ENCODE measurements at regions not wholly inside any gene's neighbourhood (a gene's known extent, or its start where the extent isn't known, plus 50 kb on each side); places are given as distances from the start of the nearest gene placed in this dataset.

- Histone ChIP-seq H3K79me2 (ENCODE audit: control insufficient read depth, insufficient read depth, low read length, unreplicated experiment) (no peaks in the 10 kb centered on the region), H3K4me1 (ENCODE audit: control insufficient read depth, insufficient read depth, low read length, unreplicated experiment) (peaks cover 19% of the 10 kb centered on the region), H3K4me3 (ENCODE audit: low read depth, low read length) (no peak overlapping the region), H3K27me3 (ENCODE audit: insufficient read depth, low read length) (peaks cover 37% of the 10 kb centered on the region), H3K36me3 (ENCODE audit: insufficient read depth, low read length) (no peaks in the 10 kb centered on the region), H3K27ac (ENCODE audit: low read depth, low read length) (no peak overlapping the region), H2AFZ (ENCODE audit: low read length, unreplicated experiment) (no peak overlapping the region)
Observed at GRCh38 chr2:105570757-105571156, 171.9 kb upstream of the FHL2 start.

GRCh38 chr2:105570326-105570725 lies 171.5 kb upstream of the FHL2 start:
- H3K36me3 ChIP-seq (ENCODE audit: insufficient read depth, low read length), result no peaks in the 10 kb centered on the region
- no peak overlapping the region for H3K4me3 ChIP-seq (ENCODE audit: low read depth, low read length)
- H3K79me2 ChIP-seq (ENCODE audit: control insufficient read depth, insufficient read depth, low read length, unreplicated experiment), result no peaks in the 10 kb centered on the region
- H3K4me1 ChIP-seq (ENCODE audit: control insufficient read depth, insufficient read depth, low read length, unreplicated experiment), result peaks cover 15% of the 10 kb centered on the region
- no peak overlapping the region for H3K27ac ChIP-seq (ENCODE audit: low read depth, low read length)
- peaks cover 39% of the 10 kb centered on the region for H3K27me3 ChIP-seq (ENCODE audit: insufficient read depth, low read length)
- no peak overlapping the region for H2AFZ ChIP-seq (ENCODE audit: low read length, unreplicated experiment)

- Histone ChIP-seq H3K4me3 (ENCODE audit: low read depth, low read length) (no peak overlapping the region), H3K27ac (ENCODE audit: low read depth, low read length) (no peak overlapping the region), H3K36me3 (ENCODE audit: insufficient read depth, low read length) (no peaks in the 10 kb centered on the region), H3K79me2 (ENCODE audit: control insufficient read depth, insufficient read depth, low read length, unreplicated experiment) (no peaks in the 10 kb centered on the region), H3K4me1 (ENCODE audit: control insufficient read depth, insufficient read depth, low read length, unreplicated experiment) (peaks cover 13% of the 10 kb centered on the region), H2AFZ (ENCODE audit: low read length, unreplicated experiment) (no peak overlapping the region), H3K27me3 (ENCODE audit: insufficient read depth, low read length) (peaks cover 45% of the 10 kb centered on the region)
Observed at GRCh38 chr2:105569606-105570005, 170.8 kb upstream of the FHL2 start.

GRCh38 chr2:105567996-105568494 lies 169.2 kb upstream of the FHL2 start:
- Histone ChIP-seq H3K36me3 (ENCODE audit: insufficient read depth, low read length) (no peaks in the 10 kb centered on the region), H3K4me1 (ENCODE audit: control insufficient read depth, insufficient read depth, low read length, unreplicated experiment) (peaks cover 6% of the 10 kb centered on the region), H3K27ac (ENCODE audit: low read depth, low read length) (no peak overlapping the region), H2AFZ (ENCODE audit: low read length, unreplicated experiment) (no peak overlapping the region), H3K79me2 (ENCODE audit: control insufficient read depth, insufficient read depth, low read length, unreplicated experiment) (no peaks in the 10 kb centered on the region), H3K27me3 (ENCODE audit: insufficient read depth, low read length) (peaks cover 60% of the 10 kb centered on the region), H3K4me3 (ENCODE audit: low read depth, low read length) (no peak overlapping the region)

GRCh38 chr2:105563000-105563719 lies 164.3 kb upstream of the FHL2 start:
- Histone ChIP-seq H3K4me1 (ENCODE audit: control insufficient read depth, insufficient read depth, low read length, unreplicated experiment) (peaks cover 2% of the 10 kb centered on the region), H2AFZ (ENCODE audit: low read length, unreplicated experiment) (no peak overlapping the region), H3K79me2 (ENCODE audit: control insufficient read depth, insufficient read depth, low read length, unreplicated experiment) (no peaks in the 10 kb centered on the region), H3K4me3 (ENCODE audit: low read depth, low read length) (no peak overlapping the region), H3K36me3 (ENCODE audit: insufficient read depth, low read length) (no peaks in the 10 kb centered on the region), H3K27me3 (ENCODE audit: insufficient read depth, low read length) (peaks cover 91% of the 10 kb centered on the region), H3K27ac (ENCODE audit: low read depth, low read length) (no peak overlapping the region)

- Histone ChIP-seq H3K4me3 (ENCODE audit: low read depth, low read length) (no peak overlapping the region), H3K79me2 (ENCODE audit: control insufficient read depth, insufficient read depth, low read length, unreplicated experiment) (no peaks in the 10 kb centered on the region), H3K27ac (ENCODE audit: low read depth, low read length) (no peak overlapping the region), H3K4me1 (ENCODE audit: control insufficient read depth, insufficient read depth, low read length, unreplicated experiment) (no peaks in the 10 kb centered on the region), H2AFZ (ENCODE audit: low read length, unreplicated experiment) (no peak overlapping the region), H3K27me3 (ENCODE audit: insufficient read depth, low read length) (peaks cover 93% of the 10 kb centered on the region), H3K36me3 (ENCODE audit: insufficient read depth, low read length) (no peaks in the 10 kb centered on the region)
Observed at GRCh38 chr2:105561401-105561800, 162.6 kb upstream of the FHL2 start.

GRCh38 chr2:105560157-105560556 lies 161.3 kb upstream of the FHL2 start:
- Histone ChIP-seq H3K4me3 (ENCODE audit: low read depth, low read length) (no peak overlapping the region), H2AFZ (ENCODE audit: low read length, unreplicated experiment) (no peak overlapping the region), H3K79me2 (ENCODE audit: control insufficient read depth, insufficient read depth, low read length, unreplicated experiment) (no peaks in the 10 kb centered on the region), H3K36me3 (ENCODE audit: insufficient read depth, low read length) (no peaks in the 10 kb centered on the region), H3K4me1 (ENCODE audit: control insufficient read depth, insufficient read depth, low read length, unreplicated experiment) (no peaks in the 10 kb centered on the region), H3K27ac (ENCODE audit: low read depth, low read length) (no peak overlapping the region), H3K27me3 (ENCODE audit: insufficient read depth, low read length) (peaks cover 98% of the 10 kb centered on the region)

GRCh38 chr2:105557021-105557920 lies 158.4 kb upstream of the FHL2 start:
- Histone ChIP-seq H2AFZ (ENCODE audit: low read length, unreplicated experiment) (no peak overlapping the region), H3K27me3 (ENCODE audit: insufficient read depth, low read length) (peaks cover 85% of the 10 kb centered on the region), H3K4me3 (ENCODE audit: low read depth, low read length) (no peak overlapping the region), H3K27ac (ENCODE audit: low read depth, low read length) (no peak overlapping the region), H3K36me3 (ENCODE audit: insufficient read depth, low read length) (no peaks in the 10 kb centered on the region), H3K4me1 (ENCODE audit: control insufficient read depth, insufficient read depth, low read length, unreplicated experiment) (peaks cover 13% of the 10 kb centered on the region), H3K79me2 (ENCODE audit: control insufficient read depth, insufficient read depth, low read length, unreplicated experiment) (no peaks in the 10 kb centered on the region)

GRCh38 chr2:105556366-105556765 lies 157.5 kb upstream of the FHL2 start:
- H3K27me3 ChIP-seq (ENCODE audit: insufficient read depth, low read length), result peaks cover 78% of the 10 kb centered on the region
- H3K4me1 ChIP-seq (ENCODE audit: control insufficient read depth, insufficient read depth, low read length, unreplicated experiment), result peaks cover 13% of the 10 kb centered on the region
- H3K36me3 ChIP-seq (ENCODE audit: insufficient read depth, low read length), result no peaks in the 10 kb centered on the region
- H2AFZ ChIP-seq (ENCODE audit: low read length, unreplicated experiment), result no peak overlapping the region
- no peak overlapping the region for H3K27ac ChIP-seq (ENCODE audit: low read depth, low read length)
- H3K4me3 ChIP-seq (ENCODE audit: low read depth, low read length), result no peak overlapping the region
- no peaks in the 10 kb centered on the region for H3K79me2 ChIP-seq (ENCODE audit: control insufficient read depth, insufficient read depth, low read length, unreplicated experiment)

- peaks cover 56% of the 10 kb centered on the region for H3K27me3 ChIP-seq (ENCODE audit: insufficient read depth, low read length)
- no peaks in the 10 kb centered on the region for H3K79me2 ChIP-seq (ENCODE audit: control insufficient read depth, insufficient read depth, low read length, unreplicated experiment)
- H2AFZ ChIP-seq (ENCODE audit: low read length, unreplicated experiment), result no peak overlapping the region
- no peak overlapping the region for H3K4me3 ChIP-seq (ENCODE audit: low read depth, low read length)
- no peak overlapping the region for H3K27ac ChIP-seq (ENCODE audit: low read depth, low read length)
- no peaks in the 10 kb centered on the region for H3K36me3 ChIP-seq (ENCODE audit: insufficient read depth, low read length)
- peaks cover 13% of the 10 kb centered on the region for H3K4me1 ChIP-seq (ENCODE audit: control insufficient read depth, insufficient read depth, low read length, unreplicated experiment)
Observed at GRCh38 chr2:105554235-105554634, 155.4 kb upstream of the FHL2 start.
